DND-41 (cell line): ENCODE measurements at regions not wholly inside any gene's neighbourhood (a gene's known extent, or its start where the extent isn't known, plus 50 kb on each side); places are given as distances from the start of the nearest gene placed in this dataset.

Experiments used
- ATAC-seq: fragments of 200-7000 bp; cut with Tn5 transposase; 3 replicates; pipeline ENCODE4 v1.9.1; 2021; ENCODE audit warnings: low read depth; ENCODE audit not compliant: insufficient read depth
- DNase-seq: peaks from one replicate; pipeline ENCODE4 v3.0.0-alpha.2; 2020
- H2AFZ ChIP-seq: 2 replicates; pipeline ENCODE4 v1.6.0; 2012; ENCODE audit warnings: low read depth, low read length
- H3K27ac ChIP-seq: 2 replicates; pipeline ENCODE4 v1.5.1; 2012; ENCODE audit warnings: low read length, inconsistent platforms
- H3K27me3 ChIP-seq: fragments of 200-600 bp; sonication (generic); 2 replicates; pipeline ENCODE4 v1.6.0; 2012; ENCODE audit warnings: low read length, mild to moderate bottlenecking, inconsistent platforms; ENCODE audit not compliant: insufficient read depth, poor library complexity
- H3K36me3 ChIP-seq: 2 replicates; pipeline ENCODE4 v1.5.1; 2012; ENCODE audit warnings: low read length, inconsistent platforms; ENCODE audit not compliant: insufficient read depth
- H3K4me1 ChIP-seq: 2 replicates; pipeline ENCODE4 v1.5.1; 2012; ENCODE audit warnings: mild to moderate bottlenecking, low read length; ENCODE audit not compliant: insufficient read depth
- H3K4me2 ChIP-seq: 2 replicates; pipeline ENCODE4 v1.6.0; 2012; ENCODE audit warnings: mild to moderate bottlenecking, moderate library complexity, low read length, inconsistent platforms; ENCODE audit not compliant: insufficient read depth
- H3K4me3 ChIP-seq, 2 experiments: fragments of 200-600 bp in 1 of 2; shearing (Covaris generic) in 1 of 2; 2 replicates each; pipeline ENCODE4 v1.5.1; 2012 to 2016; ENCODE audit warnings: inconsistent platforms in 2 of 2, low read length in 2 of 2, mild to moderate bottlenecking in 2 of 2, low read depth in 1 of 2, moderate library complexity in 1 of 2
- H3K79me2 ChIP-seq: 2 replicates; pipeline ENCODE4 v1.6.0; 2012; ENCODE audit warnings: low read length, inconsistent platforms; ENCODE audit not compliant: insufficient read depth
- H3K9ac ChIP-seq: 2 replicates; pipeline ENCODE4 v1.6.0; 2012; ENCODE audit warnings: low read depth, mild to moderate bottlenecking, inconsistent platforms, low read length, moderate library complexity
- H3K9me3 ChIP-seq: 2 replicates; pipeline ENCODE4 v1.5.1; 2012; ENCODE audit warnings: low read length, moderate library complexity, mild to moderate bottlenecking, inconsistent platforms; ENCODE audit not compliant: insufficient read depth, severe bottlenecking
- H4K20me1 ChIP-seq: 2 replicates; pipeline ENCODE4 v1.6.0; 2012; ENCODE audit warnings: low read length; ENCODE audit not compliant: insufficient read depth
- EZH2 ChIP-seq: IDR thresholded peaks from 3 replicates; pipeline ENCODE4 v1.6.1; 2012; ENCODE audit warnings: borderline replicate concordance, low read depth, mild to moderate bottlenecking, moderate library complexity, low read length, inconsistent platforms; ENCODE audit not compliant: severe bottlenecking
- TF ChIP-seq, protein P1 (sequence below): IDR thresholded peaks from 2 replicates; pipeline ENCODE4 v1.5.1; 2012; ENCODE audit warnings: borderline replicate concordance, low read length, moderate library complexity, mild to moderate bottlenecking; ENCODE audit not compliant: poor library complexity, severe bottlenecking; ENCODE audit errors: extremely low read depth

DNA sequence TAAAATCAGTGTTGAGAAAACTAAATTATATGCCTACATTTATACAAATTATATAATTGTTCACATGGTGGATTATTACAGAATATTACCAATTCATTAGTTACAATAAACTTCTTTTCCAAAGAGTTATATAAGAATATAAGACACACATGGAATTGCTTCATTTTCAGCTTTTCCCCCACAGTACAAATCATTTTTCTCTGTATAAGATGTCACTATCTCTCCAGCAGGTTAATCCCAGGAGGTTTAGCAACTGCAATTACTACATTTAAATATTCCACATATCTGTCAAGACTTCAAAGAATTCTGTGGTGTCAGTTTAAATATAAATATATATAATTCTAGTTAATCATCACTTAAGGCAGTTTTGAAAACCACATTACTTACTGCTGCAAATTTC is 59.6 kb upstream of the G2E3 start:
- H3K27me3 ChIP-seq = peaks cover 6% of the 10 kb centered on the region
- ATAC-seq (no peak), DNase-seq (no peak)
- TF ChIP-seq, protein P1, sequence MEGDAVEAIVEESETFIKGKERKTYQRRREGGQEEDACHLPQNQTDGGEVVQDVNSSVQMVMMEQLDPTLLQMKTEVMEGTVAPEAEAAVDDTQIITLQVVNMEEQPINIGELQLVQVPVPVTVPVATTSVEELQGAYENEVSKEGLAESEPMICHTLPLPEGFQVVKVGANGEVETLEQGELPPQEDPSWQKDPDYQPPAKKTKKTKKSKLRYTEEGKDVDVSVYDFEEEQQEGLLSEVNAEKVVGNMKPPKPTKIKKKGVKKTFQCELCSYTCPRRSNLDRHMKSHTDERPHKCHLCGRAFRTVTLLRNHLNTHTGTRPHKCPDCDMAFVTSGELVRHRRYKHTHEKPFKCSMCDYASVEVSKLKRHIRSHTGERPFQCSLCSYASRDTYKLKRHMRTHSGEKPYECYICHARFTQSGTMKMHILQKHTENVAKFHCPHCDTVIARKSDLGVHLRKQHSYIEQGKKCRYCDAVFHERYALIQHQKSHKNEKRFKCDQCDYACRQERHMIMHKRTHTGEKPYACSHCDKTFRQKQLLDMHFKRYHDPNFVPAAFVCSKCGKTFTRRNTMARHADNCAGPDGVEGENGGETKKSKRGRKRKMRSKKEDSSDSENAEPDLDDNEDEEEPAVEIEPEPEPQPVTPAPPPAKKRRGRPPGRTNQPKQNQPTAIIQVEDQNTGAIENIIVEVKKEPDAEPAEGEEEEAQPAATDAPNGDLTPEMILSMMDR = no peak
- TF ChIP-seq EZH2 = no peak
- H3K4me2 ChIP-seq = no peak overlapping the region
- H3K27ac ChIP-seq = no peak overlapping the region
- H3K4me1 ChIP-seq = no peaks in the 10 kb centered on the region
- no peaks in the 10 kb centered on the region for H3K9me3 ChIP-seq
- H3K79me2 ChIP-seq = no peaks in the 10 kb centered on the region
- no peaks in the 10 kb centered on the region for H4K20me1 ChIP-seq
- no peak overlapping the region for H3K9ac ChIP-seq
- H3K36me3 ChIP-seq = no peaks in the 10 kb centered on the region
- H2AFZ ChIP-seq = no peak overlapping the region
- H3K4me3 ChIP-seq = no peak overlapping the region

DNA sequence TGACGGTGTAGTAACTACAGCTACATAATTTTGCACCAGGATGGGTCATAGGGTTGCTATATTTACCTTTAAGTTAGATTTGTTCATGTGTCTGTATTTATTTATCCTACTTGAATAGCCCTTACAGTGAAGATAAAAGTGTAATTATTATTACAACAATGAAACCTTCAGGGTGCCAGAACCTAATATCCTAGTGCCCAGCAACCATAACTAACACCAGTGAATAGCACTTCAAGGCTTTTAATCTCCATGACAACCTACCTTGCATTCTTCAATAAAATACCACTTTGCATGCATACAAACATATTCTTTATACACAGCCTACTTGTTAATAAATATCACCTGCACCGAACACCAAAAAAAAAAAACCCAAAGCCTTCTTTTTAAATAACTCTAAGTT is 58.7 kb upstream of the G2E3 start:
- DNase-seq (no peak), ATAC-seq (no peak)
- Histone ChIP-seq H4K20me1 (no peaks in the 10 kb centered on the region), H3K4me3 (no peak overlapping the region), H3K4me1 (no peaks in the 10 kb centered on the region), H3K36me3 (no peaks in the 10 kb centered on the region), H3K79me2 (no peaks in the 10 kb centered on the region), H3K9ac (no peak overlapping the region), H3K4me2 (no peak overlapping the region), H3K27ac (no peak overlapping the region), H3K27me3 (peaks cover 6% of the 10 kb centered on the region), H2AFZ (no peak overlapping the region), H3K9me3 (no peaks in the 10 kb centered on the region)
- TF ChIP-seq EZH2 = no peak
- TF ChIP-seq, protein P1 = no peak

DNA sequence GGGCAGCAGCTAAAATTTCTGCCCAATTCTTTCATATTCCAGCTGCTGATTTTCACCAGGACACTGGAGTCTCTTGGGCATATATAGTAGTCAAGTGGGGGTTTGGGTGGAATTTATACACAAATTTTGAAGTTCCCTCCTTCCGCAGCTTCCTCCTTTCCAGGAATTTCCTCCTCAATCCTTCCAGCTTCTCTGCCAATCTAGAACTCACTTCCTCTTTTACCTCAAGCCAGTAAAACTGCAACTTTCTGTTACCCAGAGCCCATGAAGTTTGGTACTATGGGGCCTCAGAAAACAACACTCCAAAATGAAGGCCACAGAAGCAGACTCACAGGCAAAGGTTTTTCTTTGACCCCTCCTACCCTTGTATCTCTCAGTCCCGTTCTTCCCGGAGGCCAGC is 51.7 kb upstream of the G2E3 start:
- H3K27ac ChIP-seq = no peak overlapping the region
- no peaks in the 10 kb centered on the region for H4K20me1 ChIP-seq
- no peak overlapping the region for H2AFZ ChIP-seq
- H3K4me3 ChIP-seq = no peak overlapping the region
- no peaks in the 10 kb centered on the region for H3K9me3 ChIP-seq
- no peaks in the 10 kb centered on the region for H3K27me3 ChIP-seq
- H3K4me1 ChIP-seq = no peaks in the 10 kb centered on the region
- H3K4me2 ChIP-seq = no peak overlapping the region
- TF ChIP-seq EZH2 = no peak
- TF ChIP-seq, protein P1 = no peak
- no peak for ATAC-seq
- no peaks in the 10 kb centered on the region for H3K36me3 ChIP-seq
- H3K9ac ChIP-seq = no peak overlapping the region
- H3K79me2 ChIP-seq = no peaks in the 10 kb centered on the region
- no peak for DNase-seq
